Fibroblast of lung (primary cell): ENCODE measurements at regions not wholly inside any gene's neighbourhood (a gene's known extent, or its start where the extent isn't known, plus 50 kb on each side); places are given as distances from the start of the nearest gene placed in this dataset.

Source experiments
- EZH2 ChIP-seq: IDR thresholded peaks from 2 replicates; pipeline ENCODE4 v1.5.1; 2012; ENCODE audit warnings: low read length, control low read depth, mild to moderate bottlenecking; ENCODE audit errors: missing control alignments
- TF ChIP-seq, protein P1 (sequence below), 2 donors: IDR thresholded peaks in 1 of 2; conservative IDR thresholded peaks in 1 of 2; 1 replicate in 1 of 2; 2 replicates in 1 of 2; pipeline ENCODE4 v1.5.1; 2011 to 2012; ENCODE audit warnings: low read length in 2 of 2, control low read depth in 1 of 2, inconsistent platforms in 1 of 2, low read depth in 1 of 2, mild to moderate bottlenecking in 1 of 2

DNA sequence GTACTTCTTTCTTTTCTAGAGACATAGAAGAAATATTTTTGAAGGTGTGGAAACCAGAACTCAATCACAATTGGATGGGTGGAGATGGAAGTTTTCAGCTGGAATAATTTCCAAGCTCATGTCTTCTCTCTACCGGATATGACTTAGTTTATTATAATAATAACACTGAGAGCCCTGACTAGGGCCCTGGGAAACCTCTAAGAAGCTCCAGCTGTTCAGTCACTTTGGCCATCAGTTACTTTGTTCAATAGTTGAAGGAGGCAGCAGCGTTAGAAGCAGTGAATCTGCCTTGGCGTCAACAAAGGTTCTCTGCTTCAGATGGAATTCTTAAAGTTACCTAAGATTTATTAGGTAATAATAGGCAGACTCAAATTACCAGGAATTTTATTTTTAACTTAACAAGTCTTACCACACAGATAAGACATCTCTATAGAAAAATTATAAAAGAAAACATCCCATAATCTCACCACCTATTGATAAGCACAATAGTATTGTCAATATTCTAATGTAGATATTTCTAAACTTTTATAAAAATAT lies 293.8 kb upstream of the CHAC2 start:
- TF ChIP-seq, protein P1, sequence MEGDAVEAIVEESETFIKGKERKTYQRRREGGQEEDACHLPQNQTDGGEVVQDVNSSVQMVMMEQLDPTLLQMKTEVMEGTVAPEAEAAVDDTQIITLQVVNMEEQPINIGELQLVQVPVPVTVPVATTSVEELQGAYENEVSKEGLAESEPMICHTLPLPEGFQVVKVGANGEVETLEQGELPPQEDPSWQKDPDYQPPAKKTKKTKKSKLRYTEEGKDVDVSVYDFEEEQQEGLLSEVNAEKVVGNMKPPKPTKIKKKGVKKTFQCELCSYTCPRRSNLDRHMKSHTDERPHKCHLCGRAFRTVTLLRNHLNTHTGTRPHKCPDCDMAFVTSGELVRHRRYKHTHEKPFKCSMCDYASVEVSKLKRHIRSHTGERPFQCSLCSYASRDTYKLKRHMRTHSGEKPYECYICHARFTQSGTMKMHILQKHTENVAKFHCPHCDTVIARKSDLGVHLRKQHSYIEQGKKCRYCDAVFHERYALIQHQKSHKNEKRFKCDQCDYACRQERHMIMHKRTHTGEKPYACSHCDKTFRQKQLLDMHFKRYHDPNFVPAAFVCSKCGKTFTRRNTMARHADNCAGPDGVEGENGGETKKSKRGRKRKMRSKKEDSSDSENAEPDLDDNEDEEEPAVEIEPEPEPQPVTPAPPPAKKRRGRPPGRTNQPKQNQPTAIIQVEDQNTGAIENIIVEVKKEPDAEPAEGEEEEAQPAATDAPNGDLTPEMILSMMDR (conservative IDR thresholded peaks at IDR 0.05 in 1 of 2, IDR thresholded peaks at IDR 0.05 in 1 of 2; ENCODE audit: low read depth in 1 of 2, low read length in 2 of 2): no peak
- TF ChIP-seq EZH2: no peak
